ENCODE measurements at regions not wholly inside any gene's neighbourhood (a gene's known extent, or its start where the extent isn't known, plus 50 kb on each side); places are given as distances from the start of the nearest gene placed in this dataset.

DNA sequence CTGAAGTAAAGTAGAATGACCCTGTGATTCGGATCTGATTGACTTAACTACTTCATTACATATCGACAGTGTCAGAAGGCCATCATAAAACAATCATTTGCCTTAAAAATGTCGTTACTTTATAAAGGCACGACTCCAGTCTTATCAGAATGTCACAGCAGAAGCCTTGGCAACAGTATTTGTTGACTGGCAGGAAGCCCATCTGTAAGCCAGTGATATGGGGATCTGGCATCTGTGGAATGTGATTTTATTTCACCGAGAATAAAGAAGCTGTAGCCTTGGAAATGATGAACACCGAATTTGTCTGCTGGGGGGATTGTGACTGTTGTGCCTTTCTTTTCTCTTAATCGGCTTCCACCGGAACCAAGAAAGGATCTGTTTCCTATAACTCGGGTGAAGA, 362.5 kb downstream of the TDRD3 start:
- Mint-ChIP-seq H3K36me3 (ENCODE audit: insufficient read depth) (no peaks in the 10 kb centered on the region), H3K4me1 (no peaks in the 10 kb centered on the region), H3K27ac (ENCODE audit: low read depth) (no peak overlapping the region), H3K4me3 (no peak overlapping the region), H3K9me3 (peaks cover 10% of the 10 kb centered on the region), H3K27me3 (no peaks in the 10 kb centered on the region)
- ATAC-seq (replicated peaks; ENCODE audit: extremely low read depth, poor library complexity, severe bottlenecking) (no peak), DNase-seq (ENCODE audit: low spot score in 2 of 2) (no peak)

DNA sequence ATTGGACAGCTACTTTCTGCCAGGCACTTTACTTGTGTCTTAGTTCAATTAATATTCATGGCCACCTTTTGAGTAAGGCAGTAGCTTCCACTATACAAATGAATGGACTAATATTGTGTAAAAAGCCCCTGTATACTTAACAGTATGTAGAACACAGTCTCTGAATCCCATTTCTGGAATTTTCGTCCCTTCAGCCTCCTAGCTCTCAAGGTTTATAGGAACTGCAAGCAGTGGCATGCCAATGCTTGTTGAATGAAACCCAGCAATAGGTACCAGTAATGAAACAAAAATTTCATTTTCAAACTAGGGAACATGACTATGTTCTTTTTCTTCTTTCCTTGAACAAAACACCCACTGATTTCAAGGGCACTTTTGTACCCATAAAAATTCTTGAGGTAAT, 361.6 kb downstream of the TDRD3 start:
- H3K4me3 Mint-ChIP-seq = no peak overlapping the region
- no peaks in the 10 kb centered on the region for H3K27me3 Mint-ChIP-seq
- H3K27ac Mint-ChIP-seq (ENCODE audit: low read depth) = no peak overlapping the region
- no peaks in the 10 kb centered on the region for H3K36me3 Mint-ChIP-seq (ENCODE audit: insufficient read depth)
- H3K4me1 Mint-ChIP-seq = no peaks in the 10 kb centered on the region
- DNase-seq (ENCODE audit: low spot score in 2 of 2) (no peak), ATAC-seq (replicated peaks; ENCODE audit: extremely low read depth, poor library complexity, severe bottlenecking) (no peak)
- H3K9me3 Mint-ChIP-seq = peaks cover 10% of the 10 kb centered on the region

DNA sequence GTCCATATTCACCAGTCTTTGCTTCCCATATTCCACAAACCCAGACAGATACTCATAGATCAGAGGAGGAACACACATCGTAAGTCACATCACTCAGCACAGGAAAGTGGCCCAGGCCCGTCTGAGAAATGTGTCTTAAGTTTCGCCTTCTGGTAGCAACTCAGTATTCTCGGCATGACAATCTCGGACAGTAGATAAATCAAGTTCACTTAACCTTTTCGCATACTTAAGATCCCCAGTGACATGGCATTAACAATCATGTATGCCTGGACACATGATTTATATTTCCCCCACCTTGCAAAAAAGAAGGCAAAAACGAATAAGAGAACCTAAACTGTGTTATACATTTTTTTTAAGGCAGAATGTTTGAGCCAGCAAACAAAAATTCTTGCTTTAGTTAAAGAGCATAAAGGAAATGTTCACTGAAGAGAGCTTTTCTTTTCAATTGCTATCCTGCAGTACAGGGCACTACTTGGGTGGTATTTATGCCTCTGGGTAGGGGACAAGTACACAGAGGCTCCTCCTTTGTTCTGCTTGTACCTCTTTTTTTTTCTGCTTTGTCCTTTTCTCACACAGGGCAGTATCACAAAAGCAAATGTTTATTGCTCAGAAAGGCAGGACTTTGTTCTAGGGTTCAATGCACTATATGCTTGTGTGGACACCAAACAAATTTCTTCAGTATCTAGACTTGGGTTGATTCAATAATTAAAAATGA, 360.6 kb downstream of the TDRD3 start:
- ATAC-seq (replicated peaks; ENCODE audit: extremely low read depth, poor library complexity, severe bottlenecking) (no peak), DNase-seq (ENCODE audit: low spot score in 2 of 2) (no peak)
- Mint-ChIP-seq H3K4me1 (no peaks in the 10 kb centered on the region), H3K36me3 (ENCODE audit: insufficient read depth) (no peaks in the 10 kb centered on the region), H3K27me3 (no peaks in the 10 kb centered on the region), H3K27ac (ENCODE audit: low read depth) (no peak overlapping the region), H3K9me3 (peaks cover 6% of the 10 kb centered on the region), H3K4me3 (no peak overlapping the region)

DNA sequence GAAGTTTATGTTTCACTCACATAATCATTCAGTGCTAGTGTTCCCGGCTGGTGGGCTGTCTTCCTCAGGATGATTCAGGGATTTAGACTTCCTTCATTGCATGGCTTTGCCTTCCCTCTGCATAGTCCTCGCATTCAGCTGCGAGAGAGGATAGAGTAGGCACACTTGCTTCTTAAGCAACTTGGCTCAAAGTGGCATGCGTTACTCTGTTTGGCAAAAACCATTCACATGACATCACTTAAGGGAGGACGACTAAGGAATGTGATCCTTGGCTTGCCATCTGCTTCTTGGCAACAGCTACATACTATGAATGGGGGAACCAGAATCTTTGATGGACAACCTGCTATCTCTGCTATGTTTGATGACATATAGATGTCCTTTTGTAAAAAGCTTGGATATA, 359.3 kb downstream of the TDRD3 start:
- ATAC-seq (replicated peaks; ENCODE audit: extremely low read depth, poor library complexity, severe bottlenecking) (no peak), DNase-seq (ENCODE audit: low spot score in 2 of 2) (no peak)
- Mint-ChIP-seq H3K27me3 (no peaks in the 10 kb centered on the region), H3K9me3 (peaks cover 10% of the 10 kb centered on the region), H3K36me3 (ENCODE audit: insufficient read depth) (no peaks in the 10 kb centered on the region), H3K27ac (ENCODE audit: low read depth) (no peak overlapping the region), H3K4me3 (no peak overlapping the region), H3K4me1 (no peaks in the 10 kb centered on the region)

DNA sequence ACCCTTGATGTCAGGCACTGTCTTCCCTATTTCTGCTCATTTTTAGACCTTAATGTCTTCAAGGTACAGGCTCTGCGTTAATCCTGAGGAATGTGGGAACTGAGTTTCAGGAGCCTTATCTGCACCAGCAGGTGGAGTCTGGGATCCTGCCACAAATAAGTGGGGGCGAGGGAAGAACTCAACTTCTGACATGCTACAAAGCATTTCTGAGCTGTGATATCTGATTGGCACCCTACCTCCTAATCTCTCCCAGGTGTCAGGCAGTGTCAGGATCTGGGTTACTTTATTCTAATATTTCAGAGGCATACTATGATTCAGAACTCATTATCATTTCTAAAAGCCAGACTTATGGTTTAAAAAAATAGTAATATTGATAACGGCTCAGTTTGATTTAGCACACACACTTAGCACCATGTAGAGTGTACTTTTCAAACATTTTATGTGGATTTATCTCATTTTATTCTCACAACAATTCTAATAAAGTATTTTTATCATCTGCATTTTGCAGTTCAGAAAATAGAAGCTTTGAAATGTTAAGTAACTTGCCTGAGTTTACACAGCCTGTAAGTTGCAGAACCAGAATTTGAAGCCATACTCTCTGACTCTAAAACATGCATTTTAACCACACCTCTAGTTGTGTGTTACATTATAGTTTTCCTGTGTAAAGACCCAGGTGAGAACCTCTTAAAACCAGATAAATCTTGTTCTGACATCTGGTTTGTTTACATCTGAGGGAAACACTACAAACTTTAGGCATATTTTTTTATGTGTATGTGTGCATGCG, 358.6 kb downstream of the TDRD3 start:
- Mint-ChIP-seq H3K27ac (ENCODE audit: low read depth) (no peak overlapping the region), H3K9me3 (peaks cover 6% of the 10 kb centered on the region), H3K27me3 (no peaks in the 10 kb centered on the region), H3K36me3 (ENCODE audit: insufficient read depth) (no peaks in the 10 kb centered on the region), H3K4me1 (no peaks in the 10 kb centered on the region), H3K4me3 (no peak overlapping the region)
- no peak for DNase-seq (ENCODE audit: low spot score in 2 of 2)
- ATAC-seq (replicated peaks; ENCODE audit: extremely low read depth, poor library complexity, severe bottlenecking) = no peak

DNA sequence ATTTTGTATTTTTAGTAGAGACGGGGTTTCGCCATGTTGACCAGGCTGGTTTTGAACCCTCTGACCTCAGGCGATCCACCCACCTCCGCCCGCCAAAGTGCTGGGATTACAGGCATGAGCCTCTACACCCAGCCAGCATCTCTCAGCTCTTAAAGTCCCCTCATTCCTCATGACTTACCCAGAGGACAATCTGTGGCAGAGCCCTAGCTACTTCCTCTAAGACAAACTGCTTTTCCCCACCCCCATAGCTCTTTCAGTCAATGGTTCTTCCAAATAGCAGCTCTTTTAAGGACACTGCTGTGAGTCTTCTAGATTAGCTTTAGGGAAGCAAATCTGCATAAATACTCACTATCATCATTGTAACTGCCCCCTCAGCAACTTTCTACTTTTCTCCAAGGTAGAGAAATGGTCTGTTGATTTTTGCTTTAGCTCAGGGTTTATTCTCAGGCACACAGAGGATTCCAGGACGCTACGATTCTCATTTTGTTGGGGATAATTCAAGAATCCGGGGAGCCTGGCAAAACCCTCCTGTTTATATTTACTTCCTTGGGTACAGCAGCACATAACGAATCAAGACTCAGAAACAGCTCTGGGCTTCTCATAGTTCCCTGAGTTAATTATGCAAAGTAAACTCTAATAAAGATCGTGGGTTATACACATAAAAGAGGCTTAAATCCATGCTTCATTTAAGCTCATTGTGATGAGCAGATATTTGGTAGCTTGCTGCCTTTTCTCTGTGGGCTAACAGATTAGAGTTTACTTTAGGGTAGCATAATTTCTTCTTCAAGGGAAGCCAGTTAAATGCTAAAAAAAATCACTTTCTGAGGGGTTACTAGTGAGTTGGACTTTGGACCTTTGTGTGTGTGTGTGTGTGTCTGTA, 357.4 kb downstream of the TDRD3 start:
- DNase-seq (ENCODE audit: low spot score in 2 of 2) = no peak
- Mint-ChIP-seq H3K36me3 (ENCODE audit: insufficient read depth) (no peaks in the 10 kb centered on the region), H3K9me3 (peaks cover 6% of the 10 kb centered on the region), H3K4me1 (no peaks in the 10 kb centered on the region), H3K27me3 (no peaks in the 10 kb centered on the region), H3K4me3 (no peak overlapping the region), H3K27ac (ENCODE audit: low read depth) (no peak overlapping the region)
- no peak for ATAC-seq (replicated peaks; ENCODE audit: extremely low read depth, poor library complexity, severe bottlenecking)

DNA sequence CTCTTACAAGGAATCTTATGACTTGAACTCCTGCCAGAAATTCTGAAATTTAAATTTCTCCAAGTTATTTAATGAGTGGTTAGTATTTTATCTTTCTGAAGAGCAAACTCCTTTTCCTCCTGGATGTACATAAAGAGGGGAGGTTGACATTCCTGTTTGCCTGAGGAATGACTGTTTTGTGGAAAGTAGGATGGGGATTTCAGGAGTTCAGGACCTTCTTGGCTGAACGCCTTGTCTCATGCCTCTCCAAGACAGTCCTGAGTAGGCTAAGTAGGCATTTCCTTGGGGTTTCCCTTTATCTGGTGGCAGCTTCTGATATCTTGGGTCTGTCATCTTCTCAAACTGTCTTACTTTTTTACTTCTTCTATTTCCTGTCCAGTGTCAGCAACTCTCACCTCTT, 356.6 kb downstream of the TDRD3 start:
- Mint-ChIP-seq H3K27ac (ENCODE audit: low read depth) (no peak overlapping the region), H3K27me3 (no peaks in the 10 kb centered on the region), H3K9me3 (peaks cover 6% of the 10 kb centered on the region), H3K36me3 (ENCODE audit: insufficient read depth) (no peaks in the 10 kb centered on the region), H3K4me1 (no peaks in the 10 kb centered on the region), H3K4me3 (no peak overlapping the region)
- DNase-seq (ENCODE audit: low spot score in 2 of 2) = no peak
- no peak for ATAC-seq (replicated peaks; ENCODE audit: extremely low read depth, poor library complexity, severe bottlenecking)

DNA sequence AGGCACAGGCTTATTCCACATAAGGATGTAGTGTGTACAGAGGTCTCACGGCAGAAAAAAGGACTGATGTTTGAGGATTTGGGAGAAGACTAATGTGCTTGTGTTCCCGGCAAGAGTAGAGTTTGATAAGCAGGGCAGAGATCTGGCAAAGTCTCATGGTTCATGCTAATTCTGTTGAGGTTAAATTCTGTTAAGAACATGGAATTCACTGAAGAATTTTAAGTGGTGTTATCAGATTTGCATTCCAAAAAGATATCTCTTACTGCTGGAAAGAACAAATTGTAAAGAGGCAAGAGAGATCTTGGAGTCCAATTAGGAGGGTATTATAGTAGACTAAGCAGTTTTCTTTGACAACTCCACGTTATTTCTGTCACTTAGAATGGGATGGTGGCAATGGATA, 348.3 kb downstream of the TDRD3 start:
- Mint-ChIP-seq H3K4me3 (no peak overlapping the region), H3K36me3 (ENCODE audit: insufficient read depth) (no peaks in the 10 kb centered on the region), H3K27me3 (no peaks in the 10 kb centered on the region), H3K27ac (ENCODE audit: low read depth) (no peak overlapping the region), H3K9me3 (peaks cover 14% of the 10 kb centered on the region), H3K4me1 (no peaks in the 10 kb centered on the region)
- DNase-seq (ENCODE audit: low spot score in 2 of 2) (no peak), ATAC-seq (replicated peaks; ENCODE audit: extremely low read depth, poor library complexity, severe bottlenecking) (no peak)

DNA sequence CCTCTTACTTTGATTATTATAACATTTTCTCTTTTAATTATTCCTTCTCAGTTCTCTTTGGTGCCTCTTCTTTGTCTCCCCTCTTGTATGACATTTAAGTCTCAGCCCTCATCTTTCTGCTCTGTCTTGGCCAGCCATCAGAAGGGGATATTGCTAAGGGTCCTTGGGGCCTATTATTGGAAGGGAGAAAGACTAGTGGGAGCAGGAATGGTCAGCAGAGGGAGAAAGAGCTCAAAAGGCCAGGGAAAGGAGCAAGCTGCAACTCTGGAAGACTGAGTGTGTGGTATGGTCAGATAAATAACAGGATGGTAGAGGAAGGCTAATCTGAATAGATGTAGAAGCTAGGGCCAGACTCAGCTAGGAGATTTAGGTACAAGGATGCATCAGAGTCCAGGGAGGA, 336.9 kb downstream of the TDRD3 start:
- Mint-ChIP-seq H3K36me3 (ENCODE audit: insufficient read depth) (no peaks in the 10 kb centered on the region), H3K4me1 (no peaks in the 10 kb centered on the region), H3K27me3 (no peaks in the 10 kb centered on the region), H3K27ac (ENCODE audit: low read depth) (no peak overlapping the region), H3K4me3 (no peak overlapping the region), H3K9me3 (peaks cover 14% of the 10 kb centered on the region)
- no peak for DNase-seq (ENCODE audit: low spot score in 2 of 2)
- no peak for ATAC-seq (replicated peaks; ENCODE audit: extremely low read depth, poor library complexity, severe bottlenecking)

DNA sequence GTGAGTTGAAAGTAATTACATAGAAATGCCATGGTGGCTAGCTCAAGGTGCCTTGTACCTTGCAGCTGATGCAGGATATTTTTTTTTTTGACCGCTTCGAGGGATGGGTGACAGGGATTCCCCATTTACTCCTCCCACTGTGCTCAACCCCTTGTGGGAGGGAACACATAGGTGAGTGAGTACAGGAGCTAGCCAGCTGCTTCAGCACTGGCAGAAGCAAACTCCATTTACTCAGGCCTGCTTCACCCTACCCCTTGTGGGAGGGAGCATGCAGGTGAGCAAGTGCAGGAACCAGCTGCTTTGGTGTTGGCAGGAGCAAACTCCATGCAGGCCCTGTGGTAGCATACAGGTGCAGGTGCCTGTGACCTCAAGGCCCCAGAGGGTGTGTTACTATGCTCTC, 330.1 kb downstream of the TDRD3 start:
- H3K9me3 Mint-ChIP-seq = no peaks in the 10 kb centered on the region
- ATAC-seq (replicated peaks; ENCODE audit: extremely low read depth, poor library complexity, severe bottlenecking) (no peak), DNase-seq (ENCODE audit: low spot score in 2 of 2) (no peak)
- no peaks in the 10 kb centered on the region for H3K4me1 Mint-ChIP-seq
- no peak overlapping the region for H3K4me3 Mint-ChIP-seq
- H3K27ac Mint-ChIP-seq (ENCODE audit: low read depth) = no peak overlapping the region
- H3K36me3 Mint-ChIP-seq (ENCODE audit: insufficient read depth) = no peaks in the 10 kb centered on the region
- no peaks in the 10 kb centered on the region for H3K27me3 Mint-ChIP-seq

DNA sequence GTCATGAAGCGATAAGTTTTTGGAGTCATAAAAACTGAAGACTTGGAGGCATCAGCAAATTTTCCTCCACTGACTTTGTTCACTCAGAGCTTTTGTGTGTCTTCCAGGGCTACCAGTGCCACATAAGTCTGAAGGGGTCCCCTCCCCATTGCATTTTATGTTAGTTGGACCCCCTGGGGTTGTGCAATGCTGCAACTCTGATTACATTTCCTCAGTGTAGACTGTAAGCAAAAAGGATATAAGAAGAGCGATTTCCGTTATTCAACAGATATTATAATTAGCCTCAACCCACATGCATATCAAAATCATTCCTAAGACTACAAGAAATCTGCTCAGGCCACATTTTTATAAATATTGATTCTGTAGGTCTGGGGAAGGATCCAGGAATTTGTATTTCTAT, 324.0 kb downstream of the TDRD3 start:
- no peak overlapping the region for H3K4me3 Mint-ChIP-seq
- H3K27me3 Mint-ChIP-seq = no peaks in the 10 kb centered on the region
- no peaks in the 10 kb centered on the region for H3K4me1 Mint-ChIP-seq
- ATAC-seq (replicated peaks; ENCODE audit: extremely low read depth, poor library complexity, severe bottlenecking) = no peak
- DNase-seq (ENCODE audit: low spot score in 2 of 2) = no peak
- H3K9me3 Mint-ChIP-seq = peaks cover 7% of the 10 kb centered on the region
- no peak overlapping the region for H3K27ac Mint-ChIP-seq (ENCODE audit: low read depth)
- no peaks in the 10 kb centered on the region for H3K36me3 Mint-ChIP-seq (ENCODE audit: insufficient read depth)

DNA sequence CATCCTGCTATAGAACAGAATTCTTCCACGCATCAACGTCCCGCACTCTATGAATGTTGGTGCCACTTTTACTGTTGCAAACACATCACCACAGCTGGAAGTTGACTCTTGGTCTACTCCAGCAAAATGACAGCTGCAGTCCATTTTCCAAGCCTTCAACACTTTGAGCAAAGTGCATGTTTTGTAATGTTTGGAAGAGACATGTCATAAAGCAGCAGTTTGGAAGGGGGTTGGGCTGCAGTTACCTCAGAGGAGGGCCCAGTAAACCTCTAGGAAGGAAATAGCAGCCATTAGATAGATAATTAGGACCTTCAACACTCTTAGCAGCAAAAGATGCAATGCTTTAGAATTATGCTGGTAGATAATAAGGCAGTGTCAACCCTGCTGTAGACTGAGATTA, 323.6 kb downstream of the TDRD3 start:
- peaks cover 7% of the 10 kb centered on the region for H3K9me3 Mint-ChIP-seq
- DNase-seq (ENCODE audit: low spot score in 2 of 2) = no peak
- H3K27ac Mint-ChIP-seq (ENCODE audit: low read depth) = no peak overlapping the region
- no peak overlapping the region for H3K4me3 Mint-ChIP-seq
- H3K4me1 Mint-ChIP-seq = no peaks in the 10 kb centered on the region
- H3K27me3 Mint-ChIP-seq = no peaks in the 10 kb centered on the region
- no peaks in the 10 kb centered on the region for H3K36me3 Mint-ChIP-seq (ENCODE audit: insufficient read depth)
- ATAC-seq (replicated peaks; ENCODE audit: extremely low read depth, poor library complexity, severe bottlenecking) = no peak

Measured in central memory CD8-positive, alpha-beta T cell (primary cell).